ENCODE measurements at regions not wholly inside any gene's neighbourhood (a gene's known extent, or its start where the extent isn't known, plus 50 kb on each side); places are given as distances from the start of the nearest gene placed in this dataset.

DNA sequence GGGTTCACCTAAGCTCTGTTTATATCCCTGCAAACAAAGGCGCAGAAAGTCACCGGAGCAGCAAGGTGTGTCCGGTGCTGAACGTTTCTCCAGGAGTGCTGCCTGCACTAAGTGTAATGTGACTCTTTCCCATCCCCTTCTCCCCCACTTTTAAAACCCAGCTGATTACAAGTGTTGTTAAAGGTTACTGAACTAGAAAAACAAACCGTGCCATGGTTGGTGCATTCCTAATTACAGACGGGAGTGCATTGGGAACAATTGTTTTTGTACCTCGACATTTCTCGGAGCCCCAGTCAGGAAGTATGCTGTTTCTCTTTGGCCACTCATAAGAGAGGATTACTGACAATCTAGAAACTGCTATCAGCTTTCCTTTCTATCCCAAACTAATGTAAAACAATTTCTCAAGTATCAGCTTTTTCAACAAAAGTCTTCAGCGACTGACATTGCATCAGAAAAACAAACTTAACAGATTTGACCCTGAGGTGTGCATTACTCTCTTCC is 441.0 kb upstream of the SALL1 start:
- Histone ChIP-seq H3K4me3 (no peak overlapping the region), H3K4me1 (no peaks in the 10 kb centered on the region), H3K27ac (no peak overlapping the region), H3K27me3 (no peaks in the 10 kb centered on the region), H3K36me3 (no peaks in the 10 kb centered on the region), H3K9me3 (no peaks in the 10 kb centered on the region)
- TF ChIP-seq CTCF (IDR thresholded peaks at IDR 0.05): no peak
- no peak for DNase-seq (ENCODE audit: low spot score)

DNA sequence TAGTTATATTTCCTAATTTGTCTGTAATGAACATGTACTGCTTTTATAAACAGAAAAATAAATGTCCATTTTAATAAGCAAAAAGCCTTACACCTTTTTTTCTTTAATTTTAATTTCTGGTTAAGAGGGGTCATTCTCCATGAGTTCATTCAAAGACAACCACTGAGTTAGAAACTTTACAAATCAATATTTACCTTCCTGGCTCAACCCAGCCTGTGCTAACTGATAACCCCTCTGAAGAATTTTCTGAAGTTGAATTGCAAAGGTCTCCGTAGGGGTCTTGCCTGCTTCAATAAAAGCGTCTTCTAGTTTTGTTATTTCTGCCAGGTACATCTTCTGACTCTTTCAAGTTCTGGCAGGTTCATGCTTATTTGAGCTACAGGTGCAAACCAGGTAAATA is 440.4 kb upstream of the SALL1 start:
- Histone ChIP-seq H3K9me3 (no peaks in the 10 kb centered on the region), H3K4me3 (no peak overlapping the region), H3K4me1 (no peaks in the 10 kb centered on the region), H3K27ac (no peak overlapping the region), H3K27me3 (no peaks in the 10 kb centered on the region), H3K36me3 (no peaks in the 10 kb centered on the region)
- DNase-seq (ENCODE audit: low spot score): no peak
- no peak for TF ChIP-seq CTCF (IDR thresholded peaks at IDR 0.05)

DNA sequence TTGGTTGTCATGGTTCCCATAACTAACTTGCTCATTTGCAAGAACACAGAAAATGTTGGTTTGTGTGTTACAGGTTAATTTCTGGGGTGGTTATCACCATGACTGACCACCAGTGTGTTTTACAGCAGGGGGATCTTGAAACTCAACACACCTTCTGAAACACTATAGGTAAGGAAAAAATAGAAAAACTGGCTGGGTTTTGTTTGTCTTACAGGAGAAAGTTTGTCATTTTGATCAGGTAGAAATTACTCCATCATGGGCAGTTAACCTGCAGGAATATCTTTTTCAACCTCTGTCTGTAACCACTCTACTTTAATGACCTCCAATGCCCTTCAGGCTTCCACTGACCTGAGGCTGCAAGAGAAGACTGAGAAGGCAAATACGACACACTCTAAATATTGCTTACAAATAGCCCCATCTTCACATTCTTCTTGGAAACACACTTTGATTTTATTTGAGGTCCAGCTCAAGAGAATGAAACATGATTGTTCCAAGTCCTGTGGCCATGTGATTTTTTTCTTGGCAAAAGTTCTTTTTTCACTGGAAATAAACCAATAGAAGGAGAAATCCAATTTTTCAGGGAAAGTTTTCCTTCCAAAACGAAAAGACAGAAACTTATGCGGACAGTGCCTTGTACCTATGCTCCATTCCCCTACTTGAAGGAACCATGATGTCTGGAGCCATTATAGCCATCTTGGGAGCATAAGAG is 428.7 kb upstream of the SALL1 start:
- no peak for DNase-seq (ENCODE audit: low spot score)
- Histone ChIP-seq H3K27ac (no peak overlapping the region), H3K9me3 (no peaks in the 10 kb centered on the region), H3K4me1 (no peaks in the 10 kb centered on the region), H3K4me3 (no peak overlapping the region), H3K36me3 (no peaks in the 10 kb centered on the region), H3K27me3 (no peaks in the 10 kb centered on the region)
- no peak for TF ChIP-seq CTCF (IDR thresholded peaks at IDR 0.05)

DNA sequence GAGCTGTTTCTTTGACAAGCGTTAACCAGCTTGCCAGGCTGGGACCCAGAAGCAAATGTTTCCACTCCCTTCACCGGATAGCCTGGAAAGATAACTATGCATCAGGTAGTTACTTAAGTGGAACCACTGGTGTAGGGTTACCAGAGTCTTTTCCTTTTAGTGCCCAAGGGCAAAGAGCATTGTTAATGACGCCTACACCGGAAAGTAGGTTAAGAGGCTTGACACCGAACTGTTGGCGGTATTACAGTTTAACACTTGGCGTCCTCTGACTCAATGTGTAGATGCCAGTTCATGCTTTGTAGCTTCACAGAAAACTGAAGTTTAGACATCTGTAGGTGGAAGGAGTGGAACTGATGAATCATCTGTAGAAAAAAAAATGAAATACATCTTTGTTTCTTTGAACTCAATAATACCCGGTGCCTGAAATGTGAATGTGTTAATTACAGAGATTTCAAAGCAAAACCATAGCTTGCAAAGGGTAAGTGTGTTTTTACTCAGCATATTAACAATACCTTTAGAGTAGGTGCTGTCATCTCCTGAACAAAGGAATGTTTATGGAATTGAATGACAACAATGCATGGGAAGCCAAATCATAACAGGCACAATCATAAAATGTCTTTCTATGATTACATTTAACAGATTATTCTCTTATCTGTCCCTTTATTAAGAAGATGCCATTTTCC is 426.7 kb upstream of the SALL1 start:
- Histone ChIP-seq H3K36me3 (no peaks in the 10 kb centered on the region), H3K27ac (no peak overlapping the region), H3K9me3 (no peaks in the 10 kb centered on the region), H3K27me3 (no peaks in the 10 kb centered on the region), H3K4me3 (no peak overlapping the region), H3K4me1 (no peaks in the 10 kb centered on the region)
- no peak for TF ChIP-seq CTCF (IDR thresholded peaks at IDR 0.05)
- DNase-seq (ENCODE audit: low spot score): no peak

DNA sequence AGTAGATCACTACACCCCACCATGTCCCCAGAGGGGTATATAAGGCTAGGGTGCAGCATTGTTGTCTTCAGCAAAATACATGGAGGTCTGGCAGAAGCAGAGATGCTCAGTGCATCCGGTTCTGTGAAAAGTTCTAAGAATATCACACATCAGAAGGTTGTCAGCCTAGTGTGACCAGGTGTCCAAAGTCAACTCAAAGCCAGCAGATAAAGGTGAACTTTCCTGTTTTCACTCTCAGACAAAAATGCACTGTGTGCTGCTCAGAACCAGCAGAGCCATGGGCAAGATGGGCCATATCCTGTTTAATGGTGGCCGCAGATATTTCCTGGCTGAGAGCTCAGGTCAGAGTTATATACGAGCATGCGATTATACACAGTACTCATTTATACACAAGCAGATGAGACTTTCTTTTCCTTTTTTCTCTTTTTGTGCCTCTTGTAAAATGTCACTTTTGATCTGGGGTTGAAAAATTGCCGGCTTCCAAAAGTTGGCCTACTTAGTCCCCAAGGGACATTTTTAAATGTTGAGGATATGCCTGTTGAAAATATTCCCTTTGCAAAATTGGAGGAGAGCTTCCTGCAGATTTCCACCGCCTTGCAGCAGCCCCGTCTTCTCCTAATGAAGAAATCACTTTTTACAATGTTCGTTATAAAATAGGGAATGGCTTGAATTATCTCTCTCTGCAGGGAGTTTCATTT is 425.6 kb upstream of the SALL1 start:
- H3K27me3 ChIP-seq: no peaks in the 10 kb centered on the region
- no peak overlapping the region for H3K27ac ChIP-seq
- no peaks in the 10 kb centered on the region for H3K9me3 ChIP-seq
- no peak for DNase-seq (ENCODE audit: low spot score)
- no peaks in the 10 kb centered on the region for H3K4me1 ChIP-seq
- no peaks in the 10 kb centered on the region for H3K36me3 ChIP-seq
- TF ChIP-seq CTCF (IDR thresholded peaks at IDR 0.05): no peak
- no peak overlapping the region for H3K4me3 ChIP-seq
